K562 (cell line): ENCODE measurements at regions not wholly inside any gene's neighbourhood (a gene's known extent, or its start where the extent isn't known, plus 50 kb on each side); places are given as distances from the start of the nearest gene placed in this dataset.

Experiments
- ATAC-seq: fragments of 200-7000 bp; cut with Tn5 transposase; 3 replicates; pipeline ENCODE4 v1.9.1; 2020; ENCODE audit warnings: moderate library complexity
- BruUV-seq: library from RNA; stranded (reverse); fragments of 400-500 nt; replicated peaks from 2 replicates; lab custom pipeline; 2021; lab: Mats Ljungman, UMichigan
- CTCF ChIA-PET: fragments of 300-600 bp; formaldehyde crosslinking; extraction: SDS; loops from one replicate; lab custom pipeline; 2021; ENCODE audit warnings: low intra/inter-chr PET ratio; lab: Yijun Ruan, JAX
- POLR2A ChIA-PET: fragments of 300-600, 350-650 bp; sonication (Branson Sonifier 250); formaldehyde crosslinking; extraction: SDS; loops from one replicate; lab custom pipeline; 2021; ENCODE audit warnings: antibody characterized with exemption, inconsistent platforms; lab: Yijun Ruan, JAX
- DNase-seq, 4 experiments: peaks; one replicate each; pipeline versions ENCODE4 v3.0.0 to v3.0.0-alpha.2; 2011 to 2018; ENCODE audit warnings: low spot score in 3 of 4, mixed read lengths in 3 of 4; ENCODE audit errors: extremely low read depth in 1 of 4
- FAIRE-seq: peaks from 2 replicates; lab custom pipeline; 2011; peaks lifted over from hg19 to GRCh38; lab: Jason Lieb, UNC
- H2AFZ ChIP-seq: 2 replicates; pipeline ENCODE4 v1.6.0; 2011; ENCODE audit warnings: low read depth, low read length, control low read depth, inconsistent platforms
- H3K27ac ChIP-seq: fragments of 200-600 bp; 3 replicates; pipeline ENCODE4 v1.8.0; 2011; ENCODE audit warnings: low read depth, mild to moderate bottlenecking, control low read depth, inconsistent platforms, low read length, moderate library complexity, mixed read lengths; ENCODE audit errors: extremely low read depth
- H3K27me3 ChIP-seq, 2 experiments: fragments of 300-600 bp in 1 of 2; 2 replicates in 1 of 2; 3 replicates in 1 of 2; pipeline versions ENCODE4 v1.6.0 to v1.8.0; 2011; ENCODE audit warnings: inconsistent platforms in 2 of 2, low read length in 2 of 2, mild to moderate bottlenecking in 1 of 2, mixed read lengths in 1 of 2, moderate library complexity in 1 of 2; ENCODE audit not compliant: control insufficient read depth in 2 of 2, insufficient read depth in 2 of 2
- H3K36me3 ChIP-seq: fragments of 300-600 bp; 3 replicates; pipeline ENCODE4 v1.8.0; 2011; ENCODE audit warnings: mild to moderate bottlenecking, low read length, inconsistent platforms; ENCODE audit not compliant: control insufficient read depth, insufficient read depth
- H3K4me1 ChIP-seq, 2 experiments: fragments of 200-600 bp in 1 of 2; replicated peaks in 1 of 2; 2 replicates in 1 of 2; 3 replicates in 1 of 2; pipeline versions ENCODE4 v1.5.1 to v1.8.0; 2011; ENCODE audit warnings: inconsistent platforms in 2 of 2, low read length in 2 of 2, mild to moderate bottlenecking in 1 of 2, mixed read lengths in 1 of 2, moderate library complexity in 1 of 2; ENCODE audit not compliant: control insufficient read depth in 2 of 2, insufficient read depth in 2 of 2
- H3K4me2 ChIP-seq: 2 replicates; pipeline ENCODE4 v1.6.1; 2011; ENCODE audit warnings: low read length, control low read depth, inconsistent platforms, mixed read lengths; ENCODE audit not compliant: insufficient read depth
- H3K4me3 ChIP-seq: fragments of 200-600 bp; sonication (generic), shearing (Covaris generic); 2 replicates; pipeline ENCODE4 v1.5.1; 2016; ENCODE audit warnings: control low read depth, inconsistent platforms
- H3K79me2 ChIP-seq: fragments of 200-600 bp; 3 replicates; pipeline ENCODE4 v1.8.0; 2011; ENCODE audit warnings: low read length, inconsistent platforms; ENCODE audit not compliant: control insufficient read depth, insufficient read depth
- H3K9ac ChIP-seq, 2 experiments: 2 replicates each; pipeline versions ENCODE4 v1.6.0 to v1.6.1; 2011; ENCODE audit warnings: low read depth in 2 of 2, low read length in 2 of 2, control low read depth in 1 of 2, inconsistent platforms in 1 of 2, mild to moderate bottlenecking in 1 of 2, mixed read lengths in 1 of 2; ENCODE audit not compliant: insufficient read depth in 1 of 2
- H3K9me1 ChIP-seq: one replicate; pipeline ENCODE4 v1.6.0; 2011; ENCODE audit warnings: inconsistent platforms, mild to moderate bottlenecking, low read length, moderate library complexity; ENCODE audit not compliant: control insufficient read depth, insufficient read depth
- H3K9me3 ChIP-seq: replicated peaks from 2 replicates; pipeline ENCODE4 v1.5.1; 2011; ENCODE audit warnings: low read depth, low read length, inconsistent platforms; ENCODE audit not compliant: control insufficient read depth, insufficient read depth
- H4K20me1 ChIP-seq: replicated peaks from 2 replicates; pipeline ENCODE4 v1.6.1; 2011; ENCODE audit warnings: low read length, inconsistent platforms, mixed read lengths; ENCODE audit not compliant: control insufficient read depth, insufficient read depth
- CCAR2 ChIP-seq: fragments of 200-400 bp; formaldehyde crosslinking; IDR thresholded peaks from 2 replicates; pipeline ENCODE4 v1.6.1; 2017; ENCODE audit warnings: mild to moderate bottlenecking, low read depth, low read length
- DMBX1 ChIP-seq: fragments of 250-450 bp; sonication (Bioruptor Pico); IDR thresholded peaks from 2 replicates; pipeline ENCODE4 v1.8.0; 2022; ENCODE audit warnings: inconsistent platforms, mild to moderate bottlenecking, moderate library complexity, borderline replicate concordance
- HDGF ChIP-seq: fragments of 450-650 bp; IDR thresholded peaks from 2 replicates; pipeline ENCODE4 v1.6.1; 2016
- L3MBTL2 ChIP-seq: fragments of 450-650 bp; IDR thresholded peaks from 2 replicates; pipeline ENCODE4 v1.6.1; 2016; ENCODE audit warnings: mild to moderate bottlenecking, moderate library complexity
- MECOM ChIP-seq: fragments of 250-450 bp; sonication (Bioruptor Pico); IDR thresholded peaks from 2 replicates; pipeline ENCODE4 v1.8.0; 2022; ENCODE audit warnings: inconsistent platforms
- MGA ChIP-seq: fragments of 450-650 bp; IDR thresholded peaks from 2 replicates; pipeline ENCODE4 v1.6.1; 2016; ENCODE audit warnings: mild to moderate bottlenecking, moderate library complexity
- MTA3 ChIP-seq: fragments of 450-650 bp; formaldehyde crosslinking; IDR thresholded peaks from 2 replicates; pipeline ENCODE4 v1.6.1; 2017; ENCODE audit warnings: mild to moderate bottlenecking, borderline replicate concordance
- ZMIZ1 ChIP-seq, 2 experiments: fragments of 150-350 bp in 1 of 2; IDR thresholded peaks; 2 replicates each; pipeline ENCODE4 v1.6.1; 2012 to 2016; ENCODE audit warnings: low read depth in 2 of 2, low read length in 2 of 2, mild to moderate bottlenecking in 1 of 2, moderate library complexity in 1 of 2
- ZNF121 ChIP-seq: sonication (generic); formaldehyde crosslinking; conservative IDR thresholded peaks from 2 replicates; pipeline ENCODE4 v1.8.0; 2022; ENCODE audit warnings: missing genetic modification reagents
- ZNF140 ChIP-seq: fragments of 250-450 bp; sonication (Bioruptor Pico); IDR thresholded peaks from 2 replicates; pipeline ENCODE4 v1.8.0; 2021; ENCODE audit warnings: moderate library complexity, mild to moderate bottlenecking, inconsistent platforms
- in situ Hi-C: fragments of 300-500 bp; cut with MboI; formaldehyde crosslinking; loops from 4 replicates; pipeline ENCODE4 v1.15.0; 2018; ENCODE audit warnings: inconsistent platforms, mixed read lengths
- intact Hi-C: fragments of 100-400 bp; cut with micrococcal nuclease; formaldehyde crosslinking; loops from 2 replicates; pipeline ENCODE4 v1.14.2; 2022

GRCh38 chr4:73348185-73348584, 55.9 kb upstream of the ALB start:
- H4K20me1 ChIP-seq: no peaks in the 10 kb centered on the region
- H3K79me2 ChIP-seq: no peaks in the 10 kb centered on the region
- H3K4me2 ChIP-seq: no peak overlapping the region
- ATAC-seq (no peak), FAIRE-seq (no peak), DNase-seq (no peak)
- in situ Hi-C loops: no loop called here
- H3K27ac ChIP-seq: no peak overlapping the region
- no peak overlapping the region for H3K4me3 ChIP-seq
- H3K9me3 ChIP-seq: no peaks in the 10 kb centered on the region
- no peaks in the 10 kb centered on the region for H3K36me3 ChIP-seq
- ChIA-PET CTCF (no interaction called here), POLR2A (no interaction called here)
- no peak overlapping the region for H3K9ac ChIP-seq
- H3K4me1 ChIP-seq: peaks cover 0 to 2% of the 10 kb centered on the region in 2 experiments; a peak in 1 of 5 replicates
- H3K27me3 ChIP-seq: no peaks in the 10 kb centered on the region
- intact Hi-C loops: no loop called here
- BruUV-seq: no TSS peak
- H3K9me1 ChIP-seq: no peaks in the 10 kb centered on the region
- H2AFZ ChIP-seq: no peak overlapping the region
- TF ChIP-seq MTA3: no peak
- TF ChIP-seq MECOM: no peak
- no peak for TF ChIP-seq L3MBTL2
- no peak for TF ChIP-seq ZNF121 (CRISPR knock-in tag)
- no peak for TF ChIP-seq HDGF
- no peak for TF ChIP-seq DMBX1
- TF ChIP-seq ZMIZ1 (IDR thresholded peaks at IDR 0.05; ENCODE audit: low read depth in 2 of 2, low read length in 2 of 2): no peak
- TF ChIP-seq CCAR2: no peak
- TF ChIP-seq MGA: no peak
- TF ChIP-seq ZNF140 (CRISPR knock-in tag): no peak
